Right lobe of liver (tissue), 6 donors: ENCODE measurements at regions not wholly inside any gene's neighbourhood (a gene's known extent, or its start where the extent isn't known, plus 50 kb on each side); places are given as distances from the start of the nearest gene placed in this dataset.

Experiments
- ATAC-seq, 4 donors: fragments of 200-7000 bp; cut with Tn5 transposase; one replicate each; pipeline ENCODE4 v1.9.1; 2020; ENCODE audit warnings: mild to moderate bottlenecking in 4 of 4, moderate library complexity in 4 of 4
- DNase-seq, 3 donors: peaks; one replicate each; pipeline ENCODE4 v3.0.0-alpha.2; 2020
- H3K27ac ChIP-seq, 3 donors: fragments of 200-600 bp; one replicate each; pipeline ENCODE4 v1.8.0; 2022
- H3K27me3 ChIP-seq, 2 donors: fragments of 200-600 bp; one replicate each; pipeline ENCODE4 v1.8.0; 2022
- H3K36me3 ChIP-seq, 4 donors: fragments of 200-600 bp; sonication (generic) in 1 of 4; one replicate each; pipeline versions ENCODE4 v1.5.1 to v1.8.0; 2017 to 2022; ENCODE audit warnings: control low read depth in 1 of 4
- H3K4me1 ChIP-seq, 4 donors: fragments of 200-600 bp; sonication (generic) in 1 of 4; one replicate each; pipeline versions ENCODE4 v1.5.1 to v1.8.0; 2017 to 2022; ENCODE audit warnings: control low read depth in 1 of 4
- H3K4me3 ChIP-seq, 3 donors: fragments of 200-600 bp; one replicate each; pipeline ENCODE4 v1.8.0; 2022
- H3K9me3 ChIP-seq, 4 donors: fragments of 200-600 bp; sonication (generic) in 1 of 4; one replicate each; pipeline versions ENCODE4 v1.5.1 to v1.8.0; 2017 to 2022; ENCODE audit warnings: control low read depth in 1 of 4
- POLR2A ChIP-seq: fragments of 450-650 bp; IDR thresholded peaks from one replicate; pipeline ENCODE4 v1.6.1; 2017; ENCODE audit warnings: antibody characterized with exemption, mild to moderate bottlenecking
- WGBS: methylation state at CpG from one replicate; pipeline ENCODE4 v1.1.6; 2018; ENCODE audit warnings: low coverage, low lambda C conversion rate; ENCODE audit not compliant: insufficient coverage; ENCODE audit errors: missing lambda C conversion rate; 5-methylcytosine and 5-hydroxymethylcytosine counted together
- intact Hi-C, 2 donors: fragments of 100-400 bp; cut with DNase I; formaldehyde crosslinking; loops; one replicate each; pipeline versions ENCODE4 v1.11.2 to v1.14.1; 2022
- TF ChIP-seq, protein P1 (sequence below), 4 donors: fragments of 200-600 bp in 3 of 4; fragments of 450-650 bp in 1 of 4; IDR thresholded peaks; one replicate each; pipeline versions ENCODE4 v1.5.1 to v1.8.0; 2016 to 2022; ENCODE audit warnings: antibody characterized with exemption in 4 of 4, mild to moderate bottlenecking in 2 of 4
- donor health status: DM: no; HTN: yes; CAD: no.
- donor health status: DM: no; HTN: no; CAD: no.
- donor health status: DM: no; HTN: no; CAD: no.
- donor health status: DM: no; HTN: yes; CAD: no.
- donor health status: DM: no; HTN: yes; CAD: no.

DNA sequence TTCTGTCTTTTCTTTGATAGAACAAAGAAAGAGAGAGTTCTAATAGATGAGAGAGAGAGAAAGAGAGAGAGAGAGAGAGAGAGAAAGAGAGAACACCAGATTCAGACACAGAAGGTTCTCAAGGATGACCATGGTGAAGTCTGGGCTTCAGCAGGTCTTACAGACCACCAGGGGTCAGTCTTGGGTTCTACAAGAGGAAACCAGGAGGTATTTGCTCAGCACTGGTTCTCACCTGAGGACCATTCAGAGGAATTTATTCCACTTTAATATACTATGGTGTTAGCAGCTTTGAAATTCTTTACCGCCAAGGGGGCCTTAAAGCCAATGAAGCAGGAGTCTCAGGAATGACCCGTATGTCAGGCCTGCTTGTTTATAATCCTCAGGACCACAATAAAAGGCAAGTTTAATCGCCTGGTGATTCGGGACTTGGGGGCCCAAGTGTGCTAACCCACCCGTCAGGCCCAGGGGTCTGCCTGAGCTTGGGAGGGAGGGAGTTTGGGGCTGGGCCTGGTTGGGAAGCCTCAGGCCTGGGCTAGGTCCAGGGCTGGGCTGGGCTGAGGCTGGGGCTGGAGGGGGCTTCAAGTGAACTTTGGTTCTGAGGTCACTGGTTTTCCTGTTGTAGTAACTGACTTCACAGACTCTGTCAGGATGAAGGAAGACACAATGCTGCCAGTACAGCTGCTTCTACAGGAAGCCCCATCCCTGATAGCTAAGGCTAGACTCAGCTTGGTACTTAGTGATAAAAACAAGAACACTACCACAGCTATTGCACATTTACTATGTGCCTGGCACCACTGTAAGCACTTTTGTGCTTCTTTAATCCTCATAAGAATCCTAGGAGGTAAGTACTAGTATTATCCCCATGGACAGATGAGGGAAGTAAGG, 179.2 kb upstream of the ZBED5 start:
- peak in 1 of 3 donors; percentile 51 for DNase-seq
- no peaks in the 10 kb centered on the region for H3K4me1 ChIP-seq

DNA sequence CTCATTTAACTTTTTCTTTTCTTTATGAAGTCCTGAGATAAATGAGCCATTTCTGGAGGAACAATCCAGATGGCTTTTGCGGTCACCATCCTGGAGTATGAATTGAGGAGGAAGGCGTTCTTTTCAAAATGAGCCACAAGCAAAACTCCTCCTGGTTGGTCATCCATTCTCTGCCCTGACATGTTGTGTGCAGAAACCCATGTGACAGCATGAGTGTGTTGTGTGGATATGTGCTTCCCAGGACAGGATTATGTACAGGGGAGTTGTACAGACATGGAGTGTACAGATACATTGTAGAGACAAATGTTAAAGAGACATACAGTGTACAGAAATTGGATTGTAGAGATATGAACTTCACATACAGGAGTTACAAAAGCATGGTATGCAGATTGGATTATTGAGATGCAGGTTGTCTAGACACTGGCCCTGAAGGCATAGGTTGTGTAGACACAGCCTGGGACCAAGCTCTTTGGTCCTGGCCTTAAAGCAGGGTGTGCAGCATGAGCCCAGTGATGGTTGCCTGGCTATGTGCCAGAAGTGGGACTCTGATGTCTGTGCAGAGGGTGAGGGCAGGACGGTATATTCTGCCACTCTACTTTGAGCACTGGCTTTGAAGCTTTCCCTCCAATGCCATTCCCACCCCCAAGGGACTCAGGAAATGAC, 178.5 kb upstream of the ZBED5 start:
- no peak for TF ChIP-seq POLR2A
- TF ChIP-seq, protein P1, sequence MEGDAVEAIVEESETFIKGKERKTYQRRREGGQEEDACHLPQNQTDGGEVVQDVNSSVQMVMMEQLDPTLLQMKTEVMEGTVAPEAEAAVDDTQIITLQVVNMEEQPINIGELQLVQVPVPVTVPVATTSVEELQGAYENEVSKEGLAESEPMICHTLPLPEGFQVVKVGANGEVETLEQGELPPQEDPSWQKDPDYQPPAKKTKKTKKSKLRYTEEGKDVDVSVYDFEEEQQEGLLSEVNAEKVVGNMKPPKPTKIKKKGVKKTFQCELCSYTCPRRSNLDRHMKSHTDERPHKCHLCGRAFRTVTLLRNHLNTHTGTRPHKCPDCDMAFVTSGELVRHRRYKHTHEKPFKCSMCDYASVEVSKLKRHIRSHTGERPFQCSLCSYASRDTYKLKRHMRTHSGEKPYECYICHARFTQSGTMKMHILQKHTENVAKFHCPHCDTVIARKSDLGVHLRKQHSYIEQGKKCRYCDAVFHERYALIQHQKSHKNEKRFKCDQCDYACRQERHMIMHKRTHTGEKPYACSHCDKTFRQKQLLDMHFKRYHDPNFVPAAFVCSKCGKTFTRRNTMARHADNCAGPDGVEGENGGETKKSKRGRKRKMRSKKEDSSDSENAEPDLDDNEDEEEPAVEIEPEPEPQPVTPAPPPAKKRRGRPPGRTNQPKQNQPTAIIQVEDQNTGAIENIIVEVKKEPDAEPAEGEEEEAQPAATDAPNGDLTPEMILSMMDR (IDR thresholded peaks at IDR 0.05): no peak
- H3K9me3 ChIP-seq: no peaks in the 10 kb centered on the region
- no peak overlapping the region for H3K27ac ChIP-seq
- H3K4me1 ChIP-seq: no peaks in the 10 kb centered on the region
- no peak overlapping the region for H3K4me3 ChIP-seq
- no peaks in the 10 kb centered on the region for H3K27me3 ChIP-seq
- intact Hi-C loops: loop anchor here (5.0 to 10.0 kb wide), 3 partner anchors 118 to 751 kb away; no protein-coding TSS in a partner anchor
- ATAC-seq (no peak), DNase-seq (no peak)
- H3K36me3 ChIP-seq: no peaks in the 10 kb centered on the region
- WGBS: 88% methylated on average over 3 of the region's 3 CpGs

More for the DNA sequence above, 179.2 kb upstream of the ZBED5 start:
- Histone ChIP-seq H3K27ac (no peak overlapping the region), H3K4me3 (no peak overlapping the region), H3K9me3 (no peaks in the 10 kb centered on the region), H3K36me3 (no peaks in the 10 kb centered on the region), H3K27me3 (no peaks in the 10 kb centered on the region)
- TF ChIP-seq POLR2A: no peak
- TF ChIP-seq, protein P1 (IDR thresholded peaks at IDR 0.05): peak; percentile 71 to 81 (median 79)
- WGBS: 21% methylated on average over 2 of the region's 5 CpGs
- intact Hi-C loops: loop anchor here (5.0 to 10.0 kb wide), 3 partner anchors 118 to 750 kb away; no protein-coding TSS in a partner anchor
- peak; percentile 85 to 94 (median 88) for ATAC-seq

DNA sequence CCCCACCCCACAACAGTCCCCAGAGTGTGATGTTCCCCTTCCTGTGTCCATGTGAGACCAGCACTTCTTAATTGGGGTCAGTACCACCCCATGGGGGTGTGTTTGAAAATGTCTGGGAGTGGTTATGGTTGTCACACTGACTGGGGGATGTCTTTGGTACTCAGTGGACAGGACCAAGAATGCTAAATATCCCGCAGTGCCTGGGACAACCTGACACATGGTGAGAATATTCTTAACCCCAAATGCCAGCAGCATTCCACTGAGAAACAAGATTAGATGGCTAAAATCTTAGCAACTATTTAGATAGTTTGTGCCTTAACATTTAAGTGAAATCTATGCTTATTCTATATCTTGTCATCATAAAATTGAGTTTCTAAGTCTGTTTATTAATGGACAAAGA, 177.5 kb upstream of the ZBED5 start:
- Histone ChIP-seq H3K9me3 (no peaks in the 10 kb centered on the region), H3K27me3 (no peaks in the 10 kb centered on the region), H3K4me1 (no peaks in the 10 kb centered on the region), H3K4me3 (no peak overlapping the region), H3K36me3 (no peaks in the 10 kb centered on the region), H3K27ac (no peak overlapping the region)
- ATAC-seq (no peak), DNase-seq (no peak)
- intact Hi-C loops: loop anchor here (5.0 to 10.0 kb wide), 3 partner anchors 119 to 752 kb away; no protein-coding TSS in a partner anchor
- 55% methylated on average over 1 of the region's 1 CpG for WGBS
- no peak for TF ChIP-seq POLR2A
- TF ChIP-seq, protein P1 (IDR thresholded peaks at IDR 0.05): no peak

DNA sequence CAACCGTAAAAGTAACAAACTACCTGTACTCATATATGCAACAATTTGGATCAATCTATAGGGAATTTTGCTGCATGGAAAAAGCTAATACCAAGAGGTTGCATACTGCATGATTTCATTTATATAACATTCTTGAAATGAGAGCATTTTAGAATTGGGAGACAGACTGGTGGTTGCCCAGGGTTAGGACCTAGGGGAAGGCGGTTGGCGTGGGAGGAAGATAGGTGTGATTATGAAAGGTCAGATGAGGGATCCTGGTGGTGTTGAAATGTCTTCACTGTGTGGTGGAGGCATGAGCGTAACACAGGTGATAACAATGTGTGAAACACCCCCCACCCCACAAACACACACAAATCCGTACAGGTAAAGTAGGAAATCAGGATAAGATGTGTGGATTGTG, 176.6 kb upstream of the ZBED5 start:
- Histone ChIP-seq H3K27me3 (no peaks in the 10 kb centered on the region), H3K4me3 (no peak overlapping the region), H3K27ac (no peak overlapping the region), H3K9me3 (no peaks in the 10 kb centered on the region), H3K36me3 (no peaks in the 10 kb centered on the region), H3K4me1 (no peaks in the 10 kb centered on the region)
- TF ChIP-seq POLR2A: no peak
- TF ChIP-seq, protein P1 (IDR thresholded peaks at IDR 0.05): no peak
- intact Hi-C loops: loop anchor here in 1 of 2 donors (10.0 kb wide), 2 partner anchors 120 to 750 kb away; no protein-coding TSS in a partner anchor
- DNase-seq (no peak), ATAC-seq (no peak)
- 57% methylated on average over 5 of the region's 5 CpGs for WGBS
